HG03442 (cell line): ENCODE measurements at regions not wholly inside any gene's neighbourhood (a gene's known extent, or its start where the extent isn't known, plus 50 kb on each side); places are given as distances from the start of the nearest gene placed in this dataset.
"Not testable (repeated sequence)": the region's sequence is repeated elsewhere in the genome, so short reads cannot be mapped to it uniquely, and the experiment has no call there.

Experiments
- ATAC-seq: cut with Tn5 transposase; IDR thresholded peaks from one replicate; pipeline ENCODE4 v1.9.1; 2021; ENCODE audit warnings: mild to moderate bottlenecking, moderate library complexity; ENCODE audit not compliant: unreplicated experiment

GRCh38 chr9:41643571-41644279, 454.6 kb upstream of the ZNG1F start:
- peak; percentile 100 for ATAC-seq

GRCh38 chr9:41633726-41634125, 444.6 kb upstream of the ZNG1F start:
- ATAC-seq = not testable (repeated sequence)

GRCh38 chr9:41623666-41624065, 434.5 kb upstream of the ZNG1F start:
- ATAC-seq = not testable (repeated sequence)

- not testable (repeated sequence) for ATAC-seq
Measured at GRCh38 chr9:41619254-41619653, 430.1 kb upstream of the ZNG1F start.

GRCh38 chr9:41606961-41607547, 417.9 kb upstream of the ZNG1F start:
- ATAC-seq = not testable (repeated sequence)

GRCh38 chr9:41565572-41565971, 376.5 kb upstream of the ZNG1F start:
- not testable (repeated sequence) for ATAC-seq
